AG09309 (cell line): ENCODE measurements at regions not wholly inside any gene's neighbourhood (a gene's known extent, or its start where the extent isn't known, plus 50 kb on each side); places are given as distances from the start of the nearest gene placed in this dataset.

Source experiments
- DNase-seq: peaks from one replicate; pipeline ENCODE4 v3.0.0-alpha.2; 2010; ENCODE audit warnings: low read depth
- H3K4me3 ChIP-seq: 2 replicates; pipeline ENCODE4 v1.5.1; 2011; ENCODE audit warnings: mild to moderate bottlenecking, low read depth, low read length, moderate library complexity; ENCODE audit not compliant: control insufficient read depth
- TF ChIP-seq, protein P1 (sequence below): IDR thresholded peaks from 2 replicates; pipeline ENCODE4 v1.5.1; 2011; ENCODE audit warnings: mild to moderate bottlenecking, low read depth, low read length, inconsistent platforms; ENCODE audit not compliant: insufficient read depth, control insufficient read depth; ENCODE audit errors: missing control alignments

DNA sequence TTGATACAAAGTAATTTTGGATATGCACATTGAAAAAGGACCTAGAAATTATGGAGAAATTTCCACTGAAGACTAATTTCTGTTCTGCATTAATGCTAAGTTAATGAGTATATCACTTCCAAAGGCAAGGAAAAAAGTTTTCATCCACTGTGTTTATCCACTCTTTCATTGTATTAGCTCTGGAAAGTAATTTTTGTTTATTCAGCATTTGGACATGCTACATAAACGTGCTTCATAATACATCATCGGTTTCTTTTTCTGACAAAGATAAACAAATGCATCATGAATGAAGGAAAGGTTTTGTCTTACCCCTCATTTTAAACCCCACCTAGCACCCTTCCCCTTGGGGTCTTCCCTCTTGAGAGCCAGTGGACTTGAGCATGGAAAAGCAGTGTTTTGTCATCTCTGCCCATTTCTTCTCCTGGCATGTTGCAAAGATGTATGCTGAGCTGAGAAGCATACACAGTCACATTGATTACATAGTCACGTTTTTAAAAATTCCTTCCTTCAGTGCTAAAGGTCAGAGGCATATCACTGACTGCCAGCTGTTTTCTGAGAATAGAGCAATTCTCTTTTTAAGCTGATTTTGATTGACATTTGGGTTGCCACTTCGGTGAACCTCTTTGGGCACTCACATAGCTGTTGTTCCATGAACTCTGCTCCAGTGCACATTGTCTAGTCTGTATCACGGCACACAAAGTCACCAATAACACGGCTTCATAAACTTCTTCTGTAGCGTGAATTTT, 65.9 kb upstream of the C7orf33 start:
- H3K4me3 ChIP-seq, result no peak overlapping the region
- TF ChIP-seq, protein P1, sequence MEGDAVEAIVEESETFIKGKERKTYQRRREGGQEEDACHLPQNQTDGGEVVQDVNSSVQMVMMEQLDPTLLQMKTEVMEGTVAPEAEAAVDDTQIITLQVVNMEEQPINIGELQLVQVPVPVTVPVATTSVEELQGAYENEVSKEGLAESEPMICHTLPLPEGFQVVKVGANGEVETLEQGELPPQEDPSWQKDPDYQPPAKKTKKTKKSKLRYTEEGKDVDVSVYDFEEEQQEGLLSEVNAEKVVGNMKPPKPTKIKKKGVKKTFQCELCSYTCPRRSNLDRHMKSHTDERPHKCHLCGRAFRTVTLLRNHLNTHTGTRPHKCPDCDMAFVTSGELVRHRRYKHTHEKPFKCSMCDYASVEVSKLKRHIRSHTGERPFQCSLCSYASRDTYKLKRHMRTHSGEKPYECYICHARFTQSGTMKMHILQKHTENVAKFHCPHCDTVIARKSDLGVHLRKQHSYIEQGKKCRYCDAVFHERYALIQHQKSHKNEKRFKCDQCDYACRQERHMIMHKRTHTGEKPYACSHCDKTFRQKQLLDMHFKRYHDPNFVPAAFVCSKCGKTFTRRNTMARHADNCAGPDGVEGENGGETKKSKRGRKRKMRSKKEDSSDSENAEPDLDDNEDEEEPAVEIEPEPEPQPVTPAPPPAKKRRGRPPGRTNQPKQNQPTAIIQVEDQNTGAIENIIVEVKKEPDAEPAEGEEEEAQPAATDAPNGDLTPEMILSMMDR, result no peak
- DNase-seq, result no peak

GRCh38 chr7:148527717-148528168, 62.8 kb upstream of the C7orf33 start:
- H3K4me3 ChIP-seq, result no peak overlapping the region
- DNase-seq, result peak; percentile 63
- TF ChIP-seq, protein P1, result peak; percentile 76

DNA sequence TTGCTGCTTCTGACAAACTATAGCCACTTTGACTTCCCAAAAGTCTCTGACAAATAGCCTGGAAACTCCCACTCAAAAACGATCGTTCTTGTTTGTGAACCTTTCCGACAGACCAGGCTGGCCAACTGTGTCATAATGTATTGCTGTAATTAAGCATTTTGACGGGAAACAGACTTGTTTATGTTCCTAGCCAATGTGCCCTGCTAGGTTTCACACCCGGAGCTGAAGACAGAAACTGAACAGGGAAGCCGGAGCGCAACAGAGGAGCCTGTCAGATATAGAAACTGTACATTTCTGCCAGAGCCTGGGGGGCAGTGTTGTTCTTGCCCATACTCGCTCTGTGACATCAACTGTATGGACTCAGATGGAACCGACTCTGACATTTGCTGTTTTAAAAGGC, 55.3 kb upstream of the C7orf33 start:
- no peak for DNase-seq
- TF ChIP-seq, protein P1, result no peak
- H3K4me3 ChIP-seq, result no peak overlapping the region

GRCh38 chr7:148537435-148537834, 53.1 kb upstream of the C7orf33 start:
- TF ChIP-seq, protein P1, result no peak
- DNase-seq, result no peak
- H3K4me3 ChIP-seq, result no peak overlapping the region

DNA sequence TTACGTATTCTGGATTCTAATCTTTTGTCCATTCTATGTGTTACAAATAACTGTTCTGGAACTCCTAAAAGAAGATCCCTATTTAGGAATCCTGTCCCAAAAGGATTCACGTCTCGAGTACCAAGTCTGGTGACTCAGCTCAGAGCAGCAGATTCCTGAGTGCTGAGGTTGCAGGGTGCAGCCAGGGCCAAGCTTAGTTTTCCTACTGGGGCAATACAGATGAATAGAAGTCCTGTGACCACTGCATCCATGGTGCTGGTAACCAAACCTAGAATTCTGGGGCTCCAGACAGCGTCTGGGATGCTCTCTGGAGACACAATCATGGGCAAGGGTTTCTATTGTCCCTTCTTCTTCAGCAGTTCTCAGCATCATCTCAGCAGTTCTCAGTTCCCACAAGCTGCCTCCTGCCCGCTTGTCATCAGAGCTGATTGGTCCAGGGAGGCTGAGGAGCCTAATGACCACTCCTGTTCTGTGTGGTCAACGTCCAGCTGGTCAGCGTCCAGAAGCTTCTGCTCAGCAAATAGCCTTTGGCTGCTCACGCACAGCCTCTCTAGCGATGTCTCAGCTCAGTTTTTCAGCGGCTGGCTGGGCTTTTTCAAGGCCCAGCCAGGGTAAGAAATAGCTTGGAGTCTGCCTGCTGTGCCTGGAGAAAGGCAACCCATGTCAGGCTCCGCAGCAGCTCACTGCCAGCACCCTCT, 50.4 kb upstream of the C7orf33 start:
- no peak overlapping the region for H3K4me3 ChIP-seq
- TF ChIP-seq, protein P1, result no peak
- no peak for DNase-seq
